ENCODE measurements at regions not wholly inside any gene's neighbourhood (a gene's known extent, or its start where the extent isn't known, plus 50 kb on each side); places are given as distances from the start of the nearest gene placed in this dataset.

DNA sequence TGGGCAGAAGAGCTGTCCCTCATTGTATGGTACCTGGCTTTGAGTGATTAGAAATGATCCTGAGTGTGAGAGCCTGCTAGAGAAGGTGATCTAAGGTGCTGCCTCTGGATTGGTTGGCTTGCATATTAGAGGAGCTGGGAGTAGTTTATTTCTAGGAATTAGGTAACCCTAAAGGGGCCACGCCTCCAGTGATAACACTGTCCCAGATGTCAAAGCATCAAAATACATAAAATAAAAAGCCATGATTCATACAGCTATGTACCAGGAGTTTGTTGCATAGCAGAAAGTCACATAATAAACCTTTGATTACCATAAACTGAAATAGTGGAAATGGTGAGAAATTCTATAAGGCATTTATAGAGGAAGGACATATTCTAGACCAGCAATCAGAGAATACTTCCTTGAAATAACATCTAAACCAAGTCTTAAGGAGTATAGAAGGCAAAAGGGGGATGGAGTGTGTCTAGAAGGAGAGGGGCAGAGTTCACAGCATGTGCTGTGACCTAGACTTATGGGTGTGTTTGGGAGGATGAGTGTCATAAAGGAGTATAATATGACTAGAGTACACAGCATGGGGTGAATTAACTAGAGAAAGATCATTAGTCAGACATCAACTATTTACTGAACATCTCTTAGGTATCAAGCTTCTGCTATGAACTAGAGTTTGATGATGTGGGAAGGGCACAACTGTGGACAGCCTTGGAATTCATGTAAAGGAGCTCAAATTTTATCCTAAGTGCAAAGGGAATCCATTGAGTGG, 686.4 kb downstream of the GALC start:
- Histone ChIP-seq H3K4me1 (no peaks in the 10 kb centered on the region), H3K27ac (no peak overlapping the region), H3K36me3 (no peaks in the 10 kb centered on the region), H3K27me3 (no peaks in the 10 kb centered on the region), H3K9me3 (no peaks in the 10 kb centered on the region), H3K4me3 (no peak overlapping the region)
- no peak for DNase-seq
- intact Hi-C loops (cut with DNase I; ENCODE audit: low total_unique reads): no loop called here
- TF ChIP-seq, protein P1, sequence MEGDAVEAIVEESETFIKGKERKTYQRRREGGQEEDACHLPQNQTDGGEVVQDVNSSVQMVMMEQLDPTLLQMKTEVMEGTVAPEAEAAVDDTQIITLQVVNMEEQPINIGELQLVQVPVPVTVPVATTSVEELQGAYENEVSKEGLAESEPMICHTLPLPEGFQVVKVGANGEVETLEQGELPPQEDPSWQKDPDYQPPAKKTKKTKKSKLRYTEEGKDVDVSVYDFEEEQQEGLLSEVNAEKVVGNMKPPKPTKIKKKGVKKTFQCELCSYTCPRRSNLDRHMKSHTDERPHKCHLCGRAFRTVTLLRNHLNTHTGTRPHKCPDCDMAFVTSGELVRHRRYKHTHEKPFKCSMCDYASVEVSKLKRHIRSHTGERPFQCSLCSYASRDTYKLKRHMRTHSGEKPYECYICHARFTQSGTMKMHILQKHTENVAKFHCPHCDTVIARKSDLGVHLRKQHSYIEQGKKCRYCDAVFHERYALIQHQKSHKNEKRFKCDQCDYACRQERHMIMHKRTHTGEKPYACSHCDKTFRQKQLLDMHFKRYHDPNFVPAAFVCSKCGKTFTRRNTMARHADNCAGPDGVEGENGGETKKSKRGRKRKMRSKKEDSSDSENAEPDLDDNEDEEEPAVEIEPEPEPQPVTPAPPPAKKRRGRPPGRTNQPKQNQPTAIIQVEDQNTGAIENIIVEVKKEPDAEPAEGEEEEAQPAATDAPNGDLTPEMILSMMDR (IDR thresholded peaks at IDR 0.05): no peak

DNA sequence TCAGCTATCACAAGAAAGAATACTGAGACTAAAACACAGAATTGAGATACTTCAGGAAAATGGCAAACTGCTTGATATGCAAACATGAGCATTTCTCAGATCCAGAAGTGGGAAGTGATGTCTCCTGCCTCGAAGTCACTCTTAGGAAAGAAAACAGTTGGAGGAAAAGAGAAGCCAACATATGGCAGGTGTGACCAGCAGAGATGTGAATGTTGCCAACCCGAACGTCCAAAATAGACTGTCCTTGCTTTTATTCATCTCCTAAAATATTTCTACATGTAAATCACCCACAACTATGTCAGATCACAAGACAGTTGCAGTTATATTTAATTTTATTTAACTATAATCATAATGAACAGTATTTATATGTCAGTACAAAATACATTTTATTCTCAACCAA, 687.6 kb downstream of the GALC start:
- Histone ChIP-seq H3K4me1 (no peaks in the 10 kb centered on the region), H3K9me3 (no peaks in the 10 kb centered on the region), H3K36me3 (no peaks in the 10 kb centered on the region), H3K27me3 (no peaks in the 10 kb centered on the region), H3K4me3 (no peak overlapping the region), H3K27ac (no peak overlapping the region)
- intact Hi-C loops (cut with DNase I; ENCODE audit: low total_unique reads): no loop called here
- DNase-seq: no peak
- TF ChIP-seq, protein P1 (IDR thresholded peaks at IDR 0.05): no peak

DNA sequence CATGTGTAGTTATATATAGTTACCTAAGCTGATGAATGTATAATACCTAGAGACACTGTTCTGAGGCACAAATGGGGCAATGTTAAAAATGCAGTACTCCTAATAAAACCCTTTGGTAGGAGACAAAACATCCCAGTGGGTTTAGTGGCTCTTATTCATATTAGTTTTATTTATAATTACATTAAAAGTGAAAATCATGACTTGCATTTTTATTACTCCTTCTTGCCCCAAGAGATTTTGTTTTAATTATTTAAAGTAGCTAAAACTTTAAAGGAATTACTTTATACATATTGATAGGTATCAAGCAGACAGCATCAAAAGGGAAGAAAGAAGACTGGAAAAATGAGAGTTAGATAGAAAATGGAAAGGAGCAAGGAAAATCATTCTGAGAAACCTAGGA, 688.6 kb downstream of the GALC start:
- TF ChIP-seq, protein P1 (IDR thresholded peaks at IDR 0.05): no peak
- intact Hi-C loops (cut with DNase I; ENCODE audit: low total_unique reads): no loop called here
- no peak overlapping the region for H3K4me3 ChIP-seq
- no peak for DNase-seq
- H3K27ac ChIP-seq: no peak overlapping the region
- no peaks in the 10 kb centered on the region for H3K27me3 ChIP-seq
- no peaks in the 10 kb centered on the region for H3K9me3 ChIP-seq
- no peaks in the 10 kb centered on the region for H3K4me1 ChIP-seq
- no peaks in the 10 kb centered on the region for H3K36me3 ChIP-seq

DNA sequence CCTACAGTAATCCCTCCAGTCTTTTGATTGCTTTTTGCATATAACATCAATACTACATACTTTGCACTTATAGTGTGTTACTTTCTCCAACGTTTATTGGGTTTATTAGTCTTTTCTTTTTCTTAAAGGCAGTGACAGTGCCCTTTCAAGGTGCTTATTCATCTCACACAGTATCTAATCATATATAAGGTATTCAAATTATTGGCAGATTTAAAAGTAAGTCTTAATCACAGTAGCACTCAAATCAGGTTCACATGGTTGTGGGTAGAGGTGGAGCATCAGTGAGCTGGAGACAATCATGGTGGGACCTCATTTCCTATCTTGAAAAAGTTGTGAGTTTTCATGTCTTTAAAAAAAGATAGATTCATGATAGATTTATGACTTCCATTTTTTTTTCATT, 706.2 kb downstream of the GALC start:
- intact Hi-C loops (cut with DNase I; ENCODE audit: low total_unique reads): no loop called here
- no peaks in the 10 kb centered on the region for H3K27me3 ChIP-seq
- no peak overlapping the region for H3K27ac ChIP-seq
- no peak overlapping the region for H3K4me3 ChIP-seq
- H3K4me1 ChIP-seq: no peaks in the 10 kb centered on the region
- no peaks in the 10 kb centered on the region for H3K9me3 ChIP-seq
- TF ChIP-seq, protein P1 (IDR thresholded peaks at IDR 0.05): no peak
- DNase-seq: no peak
- H3K36me3 ChIP-seq: no peaks in the 10 kb centered on the region

DNA sequence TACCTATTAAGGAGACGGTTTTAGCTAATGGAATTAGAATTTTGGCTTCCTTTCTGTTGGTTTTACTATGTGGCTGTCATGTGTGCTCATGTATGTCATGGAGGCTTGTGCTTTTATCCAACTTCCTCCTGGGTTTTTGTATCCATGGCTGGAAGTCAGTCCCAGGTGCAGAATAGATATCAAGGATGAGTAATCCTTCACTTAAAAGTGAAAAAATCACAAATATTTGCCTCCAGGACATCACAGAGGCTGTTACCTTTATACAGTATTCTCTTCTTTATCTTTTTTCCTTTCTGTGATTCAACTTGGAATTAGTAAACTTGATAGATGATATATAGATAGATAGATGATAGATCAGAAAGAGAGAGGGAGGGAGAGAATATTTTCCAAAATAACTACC, 706.8 kb downstream of the GALC start:
- H3K27me3 ChIP-seq: no peaks in the 10 kb centered on the region
- DNase-seq: no peak
- no peak overlapping the region for H3K27ac ChIP-seq
- H3K4me3 ChIP-seq: no peak overlapping the region
- no peaks in the 10 kb centered on the region for H3K4me1 ChIP-seq
- no peaks in the 10 kb centered on the region for H3K36me3 ChIP-seq
- intact Hi-C loops (cut with DNase I; ENCODE audit: low total_unique reads): no loop called here
- H3K9me3 ChIP-seq: no peaks in the 10 kb centered on the region
- TF ChIP-seq, protein P1 (IDR thresholded peaks at IDR 0.05): no peak

DNA sequence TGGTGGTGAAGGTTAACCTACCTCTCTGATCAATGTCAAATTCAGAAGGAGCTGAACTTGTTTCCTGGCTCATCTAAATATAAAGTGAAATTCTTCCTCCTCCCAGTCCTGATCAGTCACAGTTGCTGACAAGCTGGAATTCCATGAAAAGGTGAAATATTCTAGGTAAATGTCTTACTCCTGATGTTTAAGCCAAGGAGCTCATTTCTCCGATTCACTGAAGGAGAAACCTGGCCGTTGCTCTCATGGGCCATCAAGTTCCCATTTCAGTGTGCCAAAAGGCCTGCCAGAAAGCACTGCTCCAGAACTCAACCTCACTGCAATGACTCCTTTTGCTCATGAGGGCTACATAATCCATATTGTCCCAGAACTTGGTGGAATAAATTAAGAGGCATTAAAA, 707.5 kb downstream of the GALC start:
- no peaks in the 10 kb centered on the region for H3K9me3 ChIP-seq
- no peak overlapping the region for H3K27ac ChIP-seq
- H3K36me3 ChIP-seq: no peaks in the 10 kb centered on the region
- H3K27me3 ChIP-seq: no peaks in the 10 kb centered on the region
- intact Hi-C loops (cut with DNase I; ENCODE audit: low total_unique reads): no loop called here
- no peak for DNase-seq
- TF ChIP-seq, protein P1 (IDR thresholded peaks at IDR 0.05): no peak
- no peak overlapping the region for H3K4me3 ChIP-seq
- no peaks in the 10 kb centered on the region for H3K4me1 ChIP-seq
